HG03066 (cell line): ENCODE measurements at regions not wholly inside any gene's neighbourhood (a gene's known extent, or its start where the extent isn't known, plus 50 kb on each side); places are given as distances from the start of the nearest gene placed in this dataset.

Experiments
- ATAC-seq: cut with Tn5 transposase; IDR thresholded peaks from one replicate; pipeline ENCODE4 v1.9.1; 2021; ENCODE audit warnings: low read depth; ENCODE audit not compliant: unreplicated experiment

GRCh38 chr14:82112210-82112839 is 578.7 kb upstream of the SEL1L start:
- ATAC-seq = no peak

GRCh38 chr14:82113007-82113406 is 579.4 kb upstream of the SEL1L start:
- no peak for ATAC-seq

- ATAC-seq = no peak
These were observed 580.1 kb upstream of the SEL1L start for GRCh38 chr14:82113710-82114109.

- no peak for ATAC-seq
These were observed 583.1 kb upstream of the SEL1L start for GRCh38 chr14:82116721-82117120.

- no peak for ATAC-seq
These were observed 589.0 kb upstream of the SEL1L start for GRCh38 chr14:82122655-82123054.

GRCh38 chr14:82124511-82124910 is 590.9 kb upstream of the SEL1L start:
- ATAC-seq = no peak

- no peak for ATAC-seq
These were observed 592.4 kb upstream of the SEL1L start for GRCh38 chr14:82126006-82126405.

- ATAC-seq = no peak
These were observed 600.8 kb upstream of the SEL1L start for GRCh38 chr14:82134411-82134810.

- no peak for ATAC-seq
These were observed 604.8 kb upstream of the SEL1L start for GRCh38 chr14:82138431-82138830.

GRCh38 chr14:82146846-82147245 is 613.2 kb upstream of the SEL1L start:
- ATAC-seq = no peak

- ATAC-seq = no peak
These were observed 620.0 kb upstream of the SEL1L start for GRCh38 chr14:82153689-82154088.

GRCh38 chr14:82159624-82160023 is 626.0 kb upstream of the SEL1L start:
- no peak for ATAC-seq

GRCh38 chr14:82180139-82180538 is 646.5 kb upstream of the SEL1L start:
- ATAC-seq = no peak

- no peak for ATAC-seq
These were observed 649.0 kb upstream of the SEL1L start for GRCh38 chr14:82182646-82183045.

- no peak for ATAC-seq
These were observed 657.1 kb upstream of the SEL1L start for GRCh38 chr14:82190742-82191141.

GRCh38 chr14:82192387-82192786 is 658.7 kb upstream of the SEL1L start:
- ATAC-seq = no peak

- ATAC-seq = no peak
These were observed 689.6 kb upstream of the SEL1L start for GRCh38 chr14:82223276-82223675.

GRCh38 chr14:82224610-82225009 is 691.0 kb upstream of the SEL1L start:
- ATAC-seq = no peak

GRCh38 chr14:82230748-82231147 is 697.1 kb upstream of the SEL1L start:
- no peak for ATAC-seq

GRCh38 chr14:82238649-82239048 is 705.0 kb upstream of the SEL1L start:
- ATAC-seq = no peak

GRCh38 chr14:82239223-82239622 is 705.6 kb upstream of the SEL1L start:
- ATAC-seq = no peak

- no peak for ATAC-seq
These were observed 711.1 kb upstream of the SEL1L start for GRCh38 chr14:82244791-82245190.

GRCh38 chr14:82251494-82251893 is 717.8 kb upstream of the SEL1L start:
- ATAC-seq = no peak
